GM21786 (cell line): ENCODE measurements at regions not wholly inside any gene's neighbourhood (a gene's known extent, or its start where the extent isn't known, plus 50 kb on each side); places are given as distances from the start of the nearest gene placed in this dataset.

Experiments used
- ATAC-seq: cut with Tn5 transposase; IDR thresholded peaks from one replicate; pipeline ENCODE4 v1.9.1; 2021; ENCODE audit not compliant: unreplicated experiment

- no peak for ATAC-seq
Measured at GRCh38 chr6:90720404-90720803, 133.5 kb upstream of the MAP3K7 start.

DNA sequence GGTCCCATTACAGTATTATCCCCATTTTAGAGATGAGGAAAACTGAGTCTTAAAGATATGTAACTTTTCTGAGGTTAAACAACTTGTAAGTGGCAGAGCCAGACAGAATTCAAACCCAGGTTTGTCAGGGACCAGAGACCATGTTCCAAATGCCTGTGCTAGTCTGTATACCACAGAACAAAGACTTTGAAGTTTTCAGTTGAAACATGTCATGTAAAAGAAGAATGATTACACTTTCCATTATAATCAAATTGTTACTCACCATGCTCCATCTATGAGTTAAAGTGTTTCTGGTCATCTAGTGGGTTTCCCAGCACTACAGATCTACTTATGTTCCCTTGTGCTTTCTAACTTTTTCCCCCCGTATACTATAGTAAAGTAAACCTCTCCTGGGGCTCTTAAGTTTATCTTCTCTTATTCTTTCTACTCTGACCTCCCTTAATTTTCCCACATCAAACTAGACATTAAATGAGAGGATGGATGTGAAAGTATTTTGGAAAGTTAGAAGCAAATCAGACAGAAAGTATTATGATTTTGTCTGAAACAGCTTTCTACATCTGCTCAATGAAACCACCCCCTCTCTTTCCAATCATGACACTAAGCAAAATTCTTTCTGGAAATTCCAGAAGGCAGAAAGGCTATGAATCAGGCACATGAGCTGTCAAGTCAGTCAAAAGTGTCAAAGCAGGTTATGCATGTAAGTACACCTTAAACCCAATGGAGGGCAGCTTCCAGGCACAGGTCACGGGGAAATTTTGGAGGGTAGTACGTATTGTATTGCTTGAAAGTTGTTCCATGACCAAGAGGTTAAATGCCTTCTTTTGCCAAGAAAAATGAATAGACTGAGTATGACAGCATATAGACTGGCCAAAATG is 132.7 kb upstream of the MAP3K7 start:
- no peak for ATAC-seq

DNA sequence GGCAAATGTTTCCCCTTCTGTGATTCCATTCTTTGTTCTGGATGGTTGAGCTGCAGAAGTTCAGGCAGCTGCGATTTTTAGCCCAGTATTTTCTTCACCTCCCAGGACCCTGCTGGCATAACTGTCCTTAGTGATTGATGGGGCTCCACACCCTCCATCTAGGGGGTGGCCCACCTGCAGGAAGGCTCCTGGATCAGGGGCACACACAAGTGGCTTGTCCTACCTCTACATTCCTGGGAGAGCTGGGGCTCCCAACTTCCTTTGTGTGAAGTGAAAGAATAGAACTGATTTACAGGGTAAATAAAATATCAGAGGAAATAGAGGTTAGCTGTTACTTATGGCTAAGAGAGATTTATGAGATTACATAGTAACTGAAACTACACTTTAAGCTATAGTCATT is 129.5 kb upstream of the MAP3K7 start:
- ATAC-seq: no peak

DNA sequence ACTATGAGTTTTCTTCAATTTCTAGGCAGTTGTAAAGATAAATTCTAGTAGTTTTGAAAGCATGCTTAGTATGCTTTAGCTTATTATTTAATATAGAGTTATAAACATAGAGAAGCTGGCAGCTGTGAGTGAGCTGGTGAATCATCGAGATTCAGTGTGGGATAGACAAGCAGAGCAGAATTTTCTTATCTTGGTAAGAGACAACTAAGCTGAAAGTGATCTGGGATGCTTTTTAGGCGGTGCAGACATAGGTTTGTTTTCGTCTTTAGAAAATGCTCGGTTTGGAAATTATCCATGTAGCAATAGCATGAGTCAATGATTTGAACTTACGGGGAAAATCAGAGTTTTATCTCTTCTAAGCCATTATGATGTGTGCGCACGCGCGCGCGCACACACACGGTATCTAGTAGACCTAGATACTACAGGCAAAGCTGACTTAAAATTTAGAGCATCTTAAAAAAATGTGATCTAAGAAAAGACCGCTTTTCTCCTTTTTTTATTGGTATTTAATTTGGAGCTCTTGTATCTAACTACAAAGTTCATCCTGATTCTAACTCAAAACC is 128.3 kb upstream of the MAP3K7 start:
- ATAC-seq: no peak

- ATAC-seq: no peak
Measured at GRCh38 chr6:90714319-90714718, 127.4 kb upstream of the MAP3K7 start.

GRCh38 chr6:90712114-90712513 is 125.2 kb upstream of the MAP3K7 start:
- ATAC-seq: no peak

DNA sequence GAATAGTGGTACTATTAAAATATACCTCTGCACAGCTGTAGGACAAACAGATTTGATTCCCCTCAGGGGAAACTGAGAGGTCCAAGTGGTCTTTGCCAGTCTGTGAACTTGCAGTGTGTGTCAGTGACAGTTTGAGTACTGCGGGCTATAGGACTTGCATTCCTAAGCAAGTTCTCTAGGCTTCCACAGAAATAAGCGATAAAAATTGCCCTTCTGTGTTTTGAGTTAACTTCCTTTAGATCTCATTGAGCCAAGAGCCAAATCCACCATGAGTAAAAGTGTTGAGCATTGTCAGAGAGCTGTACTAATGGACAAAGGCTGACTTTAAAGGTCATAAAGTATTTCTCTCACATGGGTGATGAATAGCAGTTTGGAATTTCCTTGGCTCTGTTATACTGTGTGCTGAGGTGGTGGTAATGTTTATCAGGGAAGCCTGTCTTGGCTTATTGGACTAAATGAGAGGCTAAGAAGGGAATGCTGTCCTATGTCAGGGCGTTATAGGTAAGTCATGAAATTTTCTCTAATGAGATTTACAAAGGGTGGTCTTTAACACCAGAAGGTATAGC is 122.6 kb upstream of the MAP3K7 start:
- no peak for ATAC-seq

DNA sequence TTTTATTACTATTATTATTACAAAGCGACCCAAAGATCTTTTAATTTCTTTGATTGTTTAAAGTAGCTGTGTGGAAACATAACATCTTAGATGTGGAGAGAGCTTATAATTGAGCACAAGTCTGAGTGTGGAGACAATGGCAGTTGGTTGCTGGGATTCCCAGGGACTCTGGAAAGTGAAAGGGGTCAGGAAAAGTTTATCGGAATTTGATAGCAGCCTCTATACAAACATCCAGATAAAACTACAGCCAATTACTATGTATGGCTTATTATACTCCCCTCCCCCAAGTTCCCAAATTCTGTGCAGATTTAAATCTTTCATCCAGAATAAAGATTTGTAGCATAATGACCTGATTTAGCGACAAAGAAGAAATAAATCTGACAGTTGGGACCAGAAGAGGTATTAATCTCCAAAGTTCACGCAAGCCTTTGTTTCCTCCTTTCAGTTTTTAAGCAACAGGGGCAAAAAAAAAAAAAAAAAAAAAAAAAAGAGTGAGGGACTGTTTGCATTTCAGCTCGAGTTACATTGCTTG is 121.4 kb upstream of the MAP3K7 start:
- ATAC-seq: no peak

DNA sequence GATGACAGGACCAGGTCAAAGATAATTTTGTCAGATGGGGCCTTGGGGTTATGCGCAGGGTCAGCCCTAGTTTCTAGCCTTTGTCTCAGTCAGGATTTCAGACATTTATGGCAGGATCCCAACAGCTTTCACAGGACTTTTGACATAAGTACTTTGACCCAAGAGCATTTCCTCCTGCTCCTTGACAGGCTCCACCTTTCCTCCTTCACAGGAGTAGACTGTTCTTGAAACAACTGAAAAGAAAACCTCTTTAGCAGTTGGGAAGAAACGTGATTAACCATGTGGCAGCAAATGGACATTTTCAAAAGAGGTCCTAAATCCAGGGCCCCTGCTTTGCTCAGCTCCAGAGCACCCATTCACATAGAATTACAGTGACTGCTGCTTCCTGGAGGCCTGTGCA is 120.4 kb upstream of the MAP3K7 start:
- no peak for ATAC-seq

DNA sequence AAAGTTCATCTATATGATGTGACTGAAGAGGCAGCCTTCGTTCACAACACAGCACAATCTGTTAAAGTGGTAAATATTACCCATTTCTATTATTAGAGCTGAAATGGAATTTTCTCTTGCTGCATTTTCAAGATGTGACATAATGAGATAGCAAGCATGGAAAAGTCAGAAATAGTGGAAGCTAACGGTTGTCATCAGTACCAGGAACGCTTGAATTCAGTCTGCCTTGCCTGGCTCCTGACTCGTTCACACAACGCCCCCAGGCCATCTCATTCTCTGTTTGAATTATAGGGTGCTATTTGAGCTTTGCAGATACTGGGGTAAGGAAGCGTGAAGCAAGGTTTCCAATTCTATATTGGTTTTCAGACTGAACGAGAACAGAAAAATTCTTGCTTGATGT is 116.5 kb upstream of the MAP3K7 start:
- no peak for ATAC-seq

DNA sequence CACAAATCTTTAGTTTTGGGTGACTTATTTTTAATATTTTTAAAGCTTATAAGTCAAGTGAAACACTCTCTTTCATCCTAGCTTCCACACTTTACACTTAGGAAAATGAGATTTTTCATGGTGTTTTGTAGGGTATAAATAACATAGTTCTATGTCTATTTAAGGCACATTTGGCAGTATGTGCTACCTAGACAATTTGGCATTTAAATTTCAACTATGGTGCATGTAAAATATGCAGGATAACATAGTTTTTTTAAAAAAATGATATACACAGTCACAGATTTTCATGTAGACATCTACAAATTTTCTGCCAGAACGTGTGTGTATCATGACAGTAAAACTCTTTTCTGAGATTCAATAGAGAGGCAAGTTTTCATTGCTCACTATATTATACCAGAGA is 115.1 kb upstream of the MAP3K7 start:
- no peak for ATAC-seq

- ATAC-seq: peak; percentile 83
Measured at GRCh38 chr6:90701146-90701781, 114.4 kb upstream of the MAP3K7 start.

- no peak for ATAC-seq
Measured at GRCh38 chr6:90695316-90695715, 108.4 kb upstream of the MAP3K7 start.

- no peak for ATAC-seq
Measured at GRCh38 chr6:90694802-90695201, 107.9 kb upstream of the MAP3K7 start.

GRCh38 chr6:90691823-90692222 is 105.0 kb upstream of the MAP3K7 start:
- no peak for ATAC-seq

DNA sequence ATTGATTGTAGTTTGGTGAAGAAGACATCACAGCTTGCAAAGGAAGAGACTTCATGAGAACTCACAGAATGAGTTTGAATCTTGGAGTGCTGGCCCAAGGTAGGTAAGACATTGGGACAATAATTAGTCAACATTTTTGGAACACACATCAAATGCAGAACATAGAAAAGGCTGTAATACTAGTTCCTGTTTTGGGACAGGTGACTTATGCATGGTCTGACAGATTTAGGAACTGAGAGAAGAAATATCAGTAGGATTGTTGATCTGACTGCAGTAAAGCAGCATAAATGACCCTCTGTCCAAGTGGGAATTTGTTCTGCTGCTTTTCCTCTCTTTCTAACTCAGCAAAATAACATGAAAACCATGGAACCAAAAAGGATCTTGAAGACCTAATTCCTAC is 102.3 kb upstream of the MAP3K7 start:
- ATAC-seq: no peak

DNA sequence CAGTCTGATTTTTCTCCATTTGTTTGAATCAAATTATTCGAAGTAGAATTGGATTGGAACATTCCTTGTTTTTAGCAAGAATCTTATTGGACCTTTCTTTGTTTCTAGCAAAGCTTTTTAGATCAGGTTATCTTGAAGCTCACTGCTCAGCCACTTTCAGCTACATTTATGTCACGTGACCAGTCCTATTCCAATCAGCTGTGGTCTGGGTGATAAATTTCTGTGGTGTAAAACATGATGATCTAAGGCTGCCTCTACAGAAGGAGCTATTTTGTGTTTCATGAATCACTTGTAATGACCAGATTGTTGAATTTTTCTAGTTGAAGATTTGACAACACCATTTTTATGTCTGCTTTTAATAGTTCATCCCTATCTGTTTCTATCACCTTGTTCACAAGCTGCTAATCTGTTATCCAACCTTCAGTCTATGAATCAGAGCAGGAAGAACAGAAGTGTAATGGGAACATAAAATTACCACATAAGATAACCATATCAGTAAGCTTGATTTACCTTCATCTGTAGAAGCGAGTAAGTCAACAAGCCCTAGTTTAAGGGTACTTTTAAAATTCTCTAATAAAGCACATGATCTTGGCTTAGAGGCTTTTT is 101.0 kb upstream of the MAP3K7 start:
- no peak for ATAC-seq

DNA sequence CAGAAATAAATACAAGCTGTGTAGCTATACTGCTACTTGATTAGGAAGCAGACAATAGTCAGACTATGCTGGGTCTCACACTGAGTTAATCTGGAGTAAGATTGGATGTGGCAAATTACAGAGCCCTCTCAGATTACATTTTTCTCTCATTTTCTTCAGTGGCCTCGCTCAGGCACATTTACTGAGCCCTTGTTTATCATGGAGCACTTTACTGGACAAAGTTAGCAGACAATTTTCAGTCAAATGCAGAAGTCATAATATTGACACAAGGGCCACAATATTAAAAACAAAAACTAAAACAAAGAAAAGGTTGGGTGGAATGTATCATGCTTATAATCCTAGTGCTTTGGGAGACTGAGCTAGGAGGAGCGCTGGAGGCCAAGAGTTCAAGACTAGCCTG is 95.0 kb upstream of the MAP3K7 start:
- no peak for ATAC-seq

- no peak for ATAC-seq
Measured at GRCh38 chr6:90678049-90678779, 91.3 kb upstream of the MAP3K7 start.

DNA sequence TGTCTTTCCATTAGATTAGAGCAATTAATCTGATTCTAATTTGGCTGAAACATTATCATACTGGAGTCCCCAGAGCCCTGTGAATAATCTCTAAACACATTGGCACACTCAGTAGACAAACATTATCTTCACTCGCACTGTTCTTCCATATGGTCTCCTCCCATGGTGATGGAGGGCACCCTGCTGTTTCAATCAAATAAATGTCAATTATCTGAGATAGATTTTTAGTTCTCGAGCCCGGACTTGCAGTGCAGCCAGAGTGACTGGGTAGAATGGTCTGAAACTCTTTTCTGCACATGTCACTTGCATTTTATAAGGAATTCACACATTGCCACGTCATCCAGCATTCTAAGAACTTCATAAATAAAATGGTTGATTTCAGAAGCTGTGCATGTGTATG is 90.6 kb upstream of the MAP3K7 start:
- ATAC-seq: no peak
